Kidney (tissue), 13 donors: ENCODE measurements at regions not wholly inside any gene's neighbourhood (a gene's known extent, or its start where the extent isn't known, plus 50 kb on each side); places are given as distances from the start of the nearest gene placed in this dataset.

Experiments used
- DNase-seq, 5 donors: peaks; one replicate each; pipeline ENCODE4 v3.0.0-alpha.2; 2013 to 2020
- FAIRE-seq: peaks from 2 replicates; lab custom pipeline; 2012; peaks lifted over from hg19 to GRCh38; lab: Jason Lieb, UNC
- H3K27ac ChIP-seq, 2 donors: one replicate each; pipeline ENCODE4 v1.7.0; 2013; ENCODE audit warnings: low read depth in 2 of 2, low read length in 2 of 2, inconsistent platforms in 1 of 2
- H3K27me3 ChIP-seq: one replicate; pipeline ENCODE4 v1.7.1; 2013; ENCODE audit warnings: low read length, inconsistent platforms; ENCODE audit not compliant: control insufficient read depth, insufficient read depth
- H3K36me3 ChIP-seq, 3 donors: one replicate each; pipeline versions ENCODE4 v1.7.0 to v1.7.1; 2013; ENCODE audit warnings: low read length in 3 of 3, control low read depth in 1 of 3, inconsistent platforms in 1 of 3; ENCODE audit not compliant: insufficient read depth in 3 of 3, control insufficient read depth in 2 of 3
- H3K4me1 ChIP-seq, 3 donors: one replicate each; pipeline versions ENCODE4 v1.7.0 to v1.7.1; 2013; ENCODE audit warnings: low read length in 3 of 3, inconsistent platforms in 1 of 3, low read depth in 1 of 3; ENCODE audit not compliant: control insufficient read depth in 2 of 3, insufficient read depth in 2 of 3
- H3K4me3 ChIP-seq, 3 donors: one replicate each; pipeline versions ENCODE4 v1.7.0 to v1.8.1; 2013; ENCODE audit warnings: low read length in 3 of 3, control low read depth in 1 of 3, inconsistent platforms in 1 of 3
- H3K9ac ChIP-seq, 3 donors: one replicate each; pipeline versions ENCODE4 v1.7.0 to v1.7.1; 2013; ENCODE audit warnings: low read length in 3 of 3, control low read depth in 1 of 3, inconsistent platforms in 1 of 3
- H3K9me3 ChIP-seq, 3 donors: one replicate each; pipeline versions ENCODE4 v1.7.0 to v1.7.1; 2013; ENCODE audit warnings: low read length in 3 of 3, control low read depth in 1 of 3, inconsistent platforms in 1 of 3; ENCODE audit not compliant: control insufficient read depth in 2 of 3, insufficient read depth in 1 of 3
- intact Hi-C: fragments of 100-400 bp; cut with DNase I; formaldehyde crosslinking; loops from one replicate; pipeline ENCODE4 v1.11.1; 2022
- TF ChIP-seq, protein P1 (sequence below): IDR thresholded peaks from 3 replicates; pipeline ENCODE4 v1.5.1; 2012; ENCODE audit warnings: mild to moderate bottlenecking, moderate library complexity, borderline replicate concordance; ENCODE audit not compliant: insufficient read depth; ENCODE audit errors: extremely low read depth
- donor health status: control.
- donor health status: control.
- donor health status: control.
- donor health status: control.
- donor health status: control.
- donor health status: DM: yes; HTN: yes; CAD: no.
- donor health status: Normal renal cell carcinoma (clear cell type).

DNA sequence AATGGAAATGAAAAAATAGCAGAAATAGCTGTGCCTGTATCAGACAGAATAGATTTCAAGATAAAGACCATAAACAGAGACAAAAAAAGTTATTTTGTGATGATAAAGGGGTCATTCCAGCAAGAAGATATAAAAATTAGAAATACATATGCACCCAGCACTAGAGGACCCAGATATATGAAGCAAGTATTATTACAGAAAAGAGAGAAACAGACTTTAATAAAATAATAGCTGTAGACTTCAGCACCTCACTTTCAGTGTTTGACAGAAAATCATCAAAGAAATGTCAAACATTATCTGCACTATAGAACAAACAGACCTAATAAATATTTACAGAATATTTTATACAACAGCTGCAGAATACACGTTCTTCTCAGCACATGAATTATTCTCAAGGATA, 783.7 kb downstream of the PLOD2 start:
- FAIRE-seq (no peak), DNase-seq (no peak)
- H3K27ac ChIP-seq = no peak overlapping the region
- no peaks in the 10 kb centered on the region for H3K27me3 ChIP-seq
- intact Hi-C loops = no loop called here
- TF ChIP-seq, protein P1, sequence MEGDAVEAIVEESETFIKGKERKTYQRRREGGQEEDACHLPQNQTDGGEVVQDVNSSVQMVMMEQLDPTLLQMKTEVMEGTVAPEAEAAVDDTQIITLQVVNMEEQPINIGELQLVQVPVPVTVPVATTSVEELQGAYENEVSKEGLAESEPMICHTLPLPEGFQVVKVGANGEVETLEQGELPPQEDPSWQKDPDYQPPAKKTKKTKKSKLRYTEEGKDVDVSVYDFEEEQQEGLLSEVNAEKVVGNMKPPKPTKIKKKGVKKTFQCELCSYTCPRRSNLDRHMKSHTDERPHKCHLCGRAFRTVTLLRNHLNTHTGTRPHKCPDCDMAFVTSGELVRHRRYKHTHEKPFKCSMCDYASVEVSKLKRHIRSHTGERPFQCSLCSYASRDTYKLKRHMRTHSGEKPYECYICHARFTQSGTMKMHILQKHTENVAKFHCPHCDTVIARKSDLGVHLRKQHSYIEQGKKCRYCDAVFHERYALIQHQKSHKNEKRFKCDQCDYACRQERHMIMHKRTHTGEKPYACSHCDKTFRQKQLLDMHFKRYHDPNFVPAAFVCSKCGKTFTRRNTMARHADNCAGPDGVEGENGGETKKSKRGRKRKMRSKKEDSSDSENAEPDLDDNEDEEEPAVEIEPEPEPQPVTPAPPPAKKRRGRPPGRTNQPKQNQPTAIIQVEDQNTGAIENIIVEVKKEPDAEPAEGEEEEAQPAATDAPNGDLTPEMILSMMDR = no peak
- no peak overlapping the region for H3K9ac ChIP-seq
- H3K4me3 ChIP-seq = no peak overlapping the region
- H3K9me3 ChIP-seq = no peaks in the 10 kb centered on the region
- no peaks in the 10 kb centered on the region for H3K4me1 ChIP-seq
- H3K36me3 ChIP-seq = no peaks in the 10 kb centered on the region

DNA sequence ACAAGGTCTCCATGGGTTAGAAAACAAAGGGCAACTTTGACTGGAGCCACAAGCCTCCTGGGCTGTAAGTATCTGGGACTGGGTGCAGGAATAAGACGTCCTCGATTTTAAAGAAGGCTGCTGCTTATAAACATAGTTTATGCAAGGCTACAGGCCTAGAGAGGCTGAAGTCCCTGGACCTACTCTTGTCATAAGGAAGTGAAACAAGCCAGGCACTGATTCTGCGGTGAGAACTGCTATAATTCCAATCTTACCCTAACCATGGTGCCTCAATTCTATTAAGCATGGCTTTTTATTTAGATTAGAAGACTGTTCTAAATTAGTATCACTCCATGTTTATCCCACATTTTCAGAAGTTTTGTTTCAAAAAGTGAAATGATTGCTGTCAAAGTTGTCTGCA, 777.6 kb downstream of the PLOD2 start:
- FAIRE-seq (no peak), DNase-seq (no peak)
- H3K36me3 ChIP-seq = no peaks in the 10 kb centered on the region
- no peaks in the 10 kb centered on the region for H3K27me3 ChIP-seq
- H3K9ac ChIP-seq = no peak overlapping the region
- H3K4me3 ChIP-seq = no peak overlapping the region
- H3K27ac ChIP-seq = no peak overlapping the region
- intact Hi-C loops = no loop called here
- no peaks in the 10 kb centered on the region for H3K9me3 ChIP-seq
- TF ChIP-seq, protein P1 = no peak
- no peaks in the 10 kb centered on the region for H3K4me1 ChIP-seq

DNA sequence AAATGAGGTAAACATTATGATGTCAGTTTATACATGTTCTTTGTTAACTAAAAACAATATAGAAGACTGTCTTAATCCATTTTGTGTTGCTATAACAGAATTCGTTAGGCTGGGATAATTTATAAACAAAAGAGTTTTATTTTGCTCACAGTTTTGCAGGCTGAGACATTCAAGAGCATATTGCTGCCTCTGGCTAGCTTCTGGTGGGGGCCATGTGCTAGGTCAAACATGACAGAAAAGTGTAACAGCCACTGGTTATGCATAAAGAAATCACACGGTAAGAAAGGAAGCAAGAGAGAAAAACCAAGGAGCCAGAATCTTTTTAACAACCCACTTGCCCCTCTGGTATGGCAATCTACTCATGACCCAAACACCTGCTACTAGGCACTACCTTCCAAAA, 776.7 kb downstream of the PLOD2 start:
- Histone ChIP-seq H3K27ac (no peak overlapping the region), H3K27me3 (no peaks in the 10 kb centered on the region), H3K4me1 (no peaks in the 10 kb centered on the region), H3K36me3 (no peaks in the 10 kb centered on the region), H3K9me3 (no peaks in the 10 kb centered on the region), H3K9ac (no peak overlapping the region), H3K4me3 (no peak overlapping the region)
- FAIRE-seq (no peak), DNase-seq (no peak)
- TF ChIP-seq, protein P1 = no peak
- intact Hi-C loops = no loop called here

DNA sequence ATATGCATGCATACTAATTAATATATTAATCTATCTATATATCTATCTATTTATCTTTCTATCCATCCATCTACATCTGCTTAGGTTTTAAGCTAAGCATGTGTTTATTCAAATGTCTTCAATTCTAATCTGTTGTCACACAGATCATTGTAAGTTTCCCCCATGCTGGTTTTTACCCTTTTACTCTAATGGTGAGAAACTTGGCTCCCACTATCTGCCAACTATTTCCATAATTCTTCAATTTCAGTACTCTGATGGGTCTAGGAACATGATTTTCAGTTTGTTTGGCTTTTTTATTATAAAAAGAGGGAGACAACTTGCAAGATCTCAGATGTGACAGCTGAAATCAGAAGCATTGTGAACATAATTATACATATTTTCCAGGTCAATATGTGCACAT, 773.8 kb downstream of the PLOD2 start:
- TF ChIP-seq, protein P1 = no peak

More for the DNA sequence above, 773.8 kb downstream of the PLOD2 start:
- no peak for FAIRE-seq
- Histone ChIP-seq H3K4me3 (no peak overlapping the region), H3K4me1 (no peaks in the 10 kb centered on the region), H3K9ac (no peak overlapping the region), H3K27me3 (no peaks in the 10 kb centered on the region), H3K9me3 (no peaks in the 10 kb centered on the region), H3K36me3 (no peaks in the 10 kb centered on the region), H3K27ac (no peak overlapping the region)
- intact Hi-C loops = no loop called here
- no peak for DNase-seq
